Testis (tissue), 2 donors: ENCODE measurements at regions not wholly inside any gene's neighbourhood (a gene's known extent, or its start where the extent isn't known, plus 50 kb on each side); places are given as distances from the start of the nearest gene placed in this dataset.

Experiments used
- DNase-seq: peaks from one replicate; pipeline ENCODE4 v3.0.0-alpha.2; 2019
- H3K27ac ChIP-seq, 2 donors: fragments of 200-600 bp; sonication (generic); one replicate each; pipeline ENCODE4 v1.5.1; 2019
- H3K27me3 ChIP-seq: fragments of 200-600 bp; sonication (generic); one replicate; pipeline ENCODE4 v1.5.1; 2019
- H3K36me3 ChIP-seq: fragments of 200-600 bp; sonication (generic); one replicate; pipeline ENCODE4 v1.5.1; 2017; ENCODE audit warnings: low read depth; ENCODE audit errors: missing control alignments
- H3K4me1 ChIP-seq: fragments of 200-600 bp; sonication (generic); one replicate; pipeline ENCODE4 v1.5.1; 2019
- H3K4me3 ChIP-seq, 2 donors: fragments of 200-600 bp; sonication (generic); one replicate each; pipeline ENCODE4 v1.5.1; 2017 to 2019
- H3K9me3 ChIP-seq: fragments of 200-600 bp; sonication (generic); one replicate; pipeline ENCODE4 v1.5.1; 2017
- POLR2A ChIP-seq: fragments of 450-650 bp; IDR thresholded peaks from one replicate; pipeline ENCODE4 v1.6.1; 2017; ENCODE audit warnings: antibody characterized with exemption, mild to moderate bottlenecking, moderate library complexity
- WGBS, 2 donors: methylation state at CpG; one replicate each; pipeline ENCODE4 v1.1.5; 2018; 5-methylcytosine and 5-hydroxymethylcytosine counted together
- intact Hi-C: fragments of 100-400 bp; cut with DNase I; formaldehyde crosslinking; loops from one replicate; pipeline ENCODE4 v1.15.1; 2023; ENCODE audit warnings: low total_unique reads
- TF ChIP-seq, protein P1 (sequence below), 3 experiments: fragments of 450-650 bp in 2 of 3; fragments of 200-600 bp in 1 of 3; sonication (generic) in 1 of 3; IDR thresholded peaks; one replicate each; pipeline ENCODE4 v1.5.1; 2016 to 2019; ENCODE audit warnings: antibody characterized with exemption in 3 of 3, mild to moderate bottlenecking in 2 of 3, moderate library complexity in 1 of 3

- WGBS, 2 donors, result 71 to 72% methylated on average over 9 of the region's 9 CpGs
- H3K36me3 ChIP-seq, result no peaks in the 10 kb centered on the region
- H3K27me3 ChIP-seq, result no peaks in the 10 kb centered on the region
- DNase-seq, result no peak
- TF ChIP-seq, protein P1, sequence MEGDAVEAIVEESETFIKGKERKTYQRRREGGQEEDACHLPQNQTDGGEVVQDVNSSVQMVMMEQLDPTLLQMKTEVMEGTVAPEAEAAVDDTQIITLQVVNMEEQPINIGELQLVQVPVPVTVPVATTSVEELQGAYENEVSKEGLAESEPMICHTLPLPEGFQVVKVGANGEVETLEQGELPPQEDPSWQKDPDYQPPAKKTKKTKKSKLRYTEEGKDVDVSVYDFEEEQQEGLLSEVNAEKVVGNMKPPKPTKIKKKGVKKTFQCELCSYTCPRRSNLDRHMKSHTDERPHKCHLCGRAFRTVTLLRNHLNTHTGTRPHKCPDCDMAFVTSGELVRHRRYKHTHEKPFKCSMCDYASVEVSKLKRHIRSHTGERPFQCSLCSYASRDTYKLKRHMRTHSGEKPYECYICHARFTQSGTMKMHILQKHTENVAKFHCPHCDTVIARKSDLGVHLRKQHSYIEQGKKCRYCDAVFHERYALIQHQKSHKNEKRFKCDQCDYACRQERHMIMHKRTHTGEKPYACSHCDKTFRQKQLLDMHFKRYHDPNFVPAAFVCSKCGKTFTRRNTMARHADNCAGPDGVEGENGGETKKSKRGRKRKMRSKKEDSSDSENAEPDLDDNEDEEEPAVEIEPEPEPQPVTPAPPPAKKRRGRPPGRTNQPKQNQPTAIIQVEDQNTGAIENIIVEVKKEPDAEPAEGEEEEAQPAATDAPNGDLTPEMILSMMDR (IDR thresholded peaks at IDR 0.05), result no peak
- TF ChIP-seq POLR2A, result no peak
- no peaks in the 10 kb centered on the region for H3K9me3 ChIP-seq
- intact Hi-C loops, result no loop called here
- no peak overlapping the region for H3K27ac ChIP-seq
- H3K4me3 ChIP-seq, result no peak overlapping the region
- H3K4me1 ChIP-seq, result peaks cover 5% of the 10 kb centered on the region
These were observed 837.4 kb upstream of the ID2 start for GRCh38 chr2:7844414-7844965.

- H3K27ac ChIP-seq, result no peak overlapping the region
- no peak overlapping the region for H3K4me3 ChIP-seq
- no peaks in the 10 kb centered on the region for H3K9me3 ChIP-seq
- no peak for DNase-seq
- TF ChIP-seq POLR2A, result no peak
- TF ChIP-seq, protein P1 (IDR thresholded peaks at IDR 0.05), result no peak
- intact Hi-C loops, result no loop called here
- peaks cover 5% of the 10 kb centered on the region for H3K4me1 ChIP-seq
- 31 to 42% methylated on average over 2 of the region's 2 CpGs for WGBS, 2 donors
- H3K27me3 ChIP-seq, result no peaks in the 10 kb centered on the region
- no peaks in the 10 kb centered on the region for H3K36me3 ChIP-seq
These were observed 836.5 kb upstream of the ID2 start for GRCh38 chr2:7845332-7845731.

- Histone ChIP-seq H3K27ac (no peak overlapping the region), H3K4me3 (no peak overlapping the region), H3K4me1 (peaks cover 5% of the 10 kb centered on the region), H3K9me3 (no peaks in the 10 kb centered on the region), H3K36me3 (no peaks in the 10 kb centered on the region), H3K27me3 (no peaks in the 10 kb centered on the region)
- no peak for DNase-seq
- WGBS, 2 donors, result 95 to 99% methylated on average over 5 of the region's 5 CpGs
- no peak for TF ChIP-seq POLR2A
- TF ChIP-seq, protein P1 (IDR thresholded peaks at IDR 0.05), result no peak
- intact Hi-C loops, result no loop called here
These were observed 835.2 kb upstream of the ID2 start for GRCh38 chr2:7846607-7847006.

DNA sequence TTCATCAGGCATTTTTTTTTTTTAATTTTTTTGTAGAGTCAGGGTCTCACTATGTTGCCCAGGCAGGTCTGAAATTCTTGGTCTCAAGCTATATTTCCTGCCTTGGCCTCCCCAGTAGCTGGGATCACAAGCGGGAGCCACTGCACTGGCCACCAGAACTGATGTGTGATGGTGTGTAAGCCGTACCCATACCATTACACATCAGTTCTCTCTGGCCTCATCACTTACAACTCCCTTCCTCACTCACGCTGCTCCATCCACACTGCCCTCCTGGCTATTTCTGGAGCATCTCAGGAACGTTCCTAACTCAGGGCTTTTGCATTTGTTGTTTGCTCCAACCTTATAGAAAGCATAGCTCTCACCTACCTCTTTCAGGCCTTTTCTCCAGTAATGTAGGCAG lies 834.5 kb upstream of the ID2 start:
- Histone ChIP-seq H3K9me3 (no peaks in the 10 kb centered on the region), H3K27ac (peak overlapping the region in 1 of 2 donors; percentile 68)
- no peak for TF ChIP-seq POLR2A
- TF ChIP-seq, protein P1 (IDR thresholded peaks at IDR 0.05), result no peak

DNA sequence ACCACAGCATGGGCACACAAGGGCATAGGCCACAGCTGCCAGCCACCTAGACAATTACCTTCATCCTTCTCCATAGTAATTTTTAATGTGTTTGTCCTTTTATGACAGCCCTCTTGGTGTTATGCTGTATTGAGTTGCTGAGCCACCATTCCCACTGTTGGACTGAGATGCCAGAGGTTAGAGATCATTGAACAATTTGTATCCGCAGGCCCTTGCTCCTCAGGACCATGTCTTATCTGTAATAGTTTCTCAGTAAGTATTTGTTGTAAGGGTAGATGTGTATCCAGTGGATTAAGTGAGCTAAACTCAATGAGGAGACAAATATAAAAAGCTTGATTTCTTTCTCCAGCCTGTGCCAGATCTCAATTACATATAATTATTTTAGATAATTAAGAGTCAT lies 832.8 kb upstream of the ID2 start:
- TF ChIP-seq, protein P1 (IDR thresholded peaks at IDR 0.05), result no peak
- TF ChIP-seq POLR2A, result no peak
- Histone ChIP-seq H3K4me1 (peaks cover 5% of the 10 kb centered on the region), H3K36me3 (no peaks in the 10 kb centered on the region), H3K27me3 (no peaks in the 10 kb centered on the region), H3K4me3 (no peak overlapping the region), H3K27ac (no peak overlapping the region), H3K9me3 (no peaks in the 10 kb centered on the region)
- intact Hi-C loops, result no loop called here
- DNase-seq, result no peak
- WGBS, 2 donors, result 38 to 67% methylated on average over 1 of the region's 1 CpG

More for the DNA sequence above, 834.5 kb upstream of the ID2 start:
- H3K27me3 ChIP-seq, result no peaks in the 10 kb centered on the region
- peaks cover 5% of the 10 kb centered on the region for H3K4me1 ChIP-seq
- 80 to 89% methylated on average over 4 of the region's 4 CpGs for WGBS, 2 donors
- no peak overlapping the region for H3K4me3 ChIP-seq
- intact Hi-C loops, result no loop called here
- H3K36me3 ChIP-seq, result no peaks in the 10 kb centered on the region
- DNase-seq, result no peak
